Stomach (tissue), 4 donors: ENCODE measurements at regions not wholly inside any gene's neighbourhood (a gene's known extent, or its start where the extent isn't known, plus 50 kb on each side); places are given as distances from the start of the nearest gene placed in this dataset.

ENCODE experiments used
- CTCF ChIP-seq, 7 experiments: fragments of 450-650 bp in 4 of 7; fragments of 200-600 bp in 3 of 7; sonication (generic) in 3 of 7; IDR thresholded peaks; one replicate each; pipeline ENCODE4 v1.5.1; 2016 to 2019; ENCODE audit warnings: antibody characterized with exemption in 7 of 7, control low read depth in 2 of 7, mild to moderate bottlenecking in 1 of 7
- EP300 ChIP-seq: sonication (generic); formaldehyde crosslinking; IDR thresholded peaks from one replicate; pipeline ENCODE4 v1.6.1; 2017; ENCODE audit warnings: antibody characterized with exemption
- POLR2AphosphoS5 ChIP-seq, 3 donors: sonication (generic); formaldehyde crosslinking; IDR thresholded peaks; one replicate each; pipeline ENCODE4 v1.6.1; 2016; ENCODE audit warnings: antibody characterized with exemption in 3 of 3

GRCh38 chr12:68468036-68468435 lies 135.9 kb upstream of the MDM1 start:
- TF ChIP-seq POLR2AphosphoS5 (IDR thresholded peaks at IDR 0.05) (no peak), CTCF (IDR thresholded peaks at IDR 0.05) (no peak), EP300 (no peak)
